ENCODE measurements at regions not wholly inside any gene's neighbourhood (a gene's known extent, or its start where the extent isn't known, plus 50 kb on each side); places are given as distances from the start of the nearest gene placed in this dataset.

DNA sequence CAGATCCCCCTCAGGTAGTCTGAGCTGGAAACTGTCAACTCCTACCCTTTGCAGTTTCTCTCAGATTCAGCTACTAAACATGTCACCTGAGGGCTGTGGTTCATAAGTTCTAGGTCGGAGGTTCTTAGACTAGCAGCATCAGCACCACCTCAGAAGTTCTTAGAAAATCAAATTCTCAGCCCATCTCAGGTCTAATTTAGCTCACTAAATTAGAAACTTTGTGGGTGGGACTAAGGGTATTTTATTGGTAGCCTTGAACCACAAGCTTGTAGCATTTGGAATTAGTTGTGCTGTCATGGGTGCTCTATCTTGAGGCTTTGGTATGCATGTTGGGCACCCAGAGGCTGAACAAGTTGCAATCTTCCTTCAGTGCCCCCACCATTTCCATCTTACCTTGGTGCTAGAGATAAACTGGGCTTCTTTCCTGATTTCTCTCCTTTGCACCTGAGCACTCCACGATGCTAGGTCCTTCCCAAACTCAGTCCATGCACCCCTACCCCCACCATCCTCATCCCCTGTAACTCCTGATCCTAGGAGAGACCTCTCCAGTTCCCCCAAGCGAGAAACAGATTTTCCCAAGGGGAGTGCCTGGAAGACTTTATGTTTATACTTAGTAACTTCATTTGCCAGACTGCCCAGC is 54.2 kb downstream of the S1PR1 start:
- no peak overlapping the region for H3K27ac ChIP-seq
- no peak for DNase-seq (ENCODE audit: low spot score in 2 of 2)
- 65% methylated on average over 3 of the region's 3 CpGs for WGBS
- H3K4me1 ChIP-seq, result peaks cover 6% of the 10 kb centered on the region
- no peaks in the 10 kb centered on the region for H3K9me3 ChIP-seq
- H3K4me3 ChIP-seq, result no peak overlapping the region
- no peaks in the 10 kb centered on the region for H3K27me3 ChIP-seq
- no peaks in the 10 kb centered on the region for H3K36me3 ChIP-seq
- TF ChIP-seq, protein P1, sequence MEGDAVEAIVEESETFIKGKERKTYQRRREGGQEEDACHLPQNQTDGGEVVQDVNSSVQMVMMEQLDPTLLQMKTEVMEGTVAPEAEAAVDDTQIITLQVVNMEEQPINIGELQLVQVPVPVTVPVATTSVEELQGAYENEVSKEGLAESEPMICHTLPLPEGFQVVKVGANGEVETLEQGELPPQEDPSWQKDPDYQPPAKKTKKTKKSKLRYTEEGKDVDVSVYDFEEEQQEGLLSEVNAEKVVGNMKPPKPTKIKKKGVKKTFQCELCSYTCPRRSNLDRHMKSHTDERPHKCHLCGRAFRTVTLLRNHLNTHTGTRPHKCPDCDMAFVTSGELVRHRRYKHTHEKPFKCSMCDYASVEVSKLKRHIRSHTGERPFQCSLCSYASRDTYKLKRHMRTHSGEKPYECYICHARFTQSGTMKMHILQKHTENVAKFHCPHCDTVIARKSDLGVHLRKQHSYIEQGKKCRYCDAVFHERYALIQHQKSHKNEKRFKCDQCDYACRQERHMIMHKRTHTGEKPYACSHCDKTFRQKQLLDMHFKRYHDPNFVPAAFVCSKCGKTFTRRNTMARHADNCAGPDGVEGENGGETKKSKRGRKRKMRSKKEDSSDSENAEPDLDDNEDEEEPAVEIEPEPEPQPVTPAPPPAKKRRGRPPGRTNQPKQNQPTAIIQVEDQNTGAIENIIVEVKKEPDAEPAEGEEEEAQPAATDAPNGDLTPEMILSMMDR (IDR thresholded peaks at IDR 0.05), result no peak
- TF ChIP-seq EP300 (IDR thresholded peaks at IDR 0.05) (no peak), POLR2AphosphoS5 (IDR thresholded peaks at IDR 0.05) (no peak), POLR2A (IDR thresholded peaks at IDR 0.05) (no peak)

- no peaks in the 10 kb centered on the region for H3K9me3 ChIP-seq
- no peaks in the 10 kb centered on the region for H3K27me3 ChIP-seq
- no peak overlapping the region for H3K27ac ChIP-seq
- no peaks in the 10 kb centered on the region for H3K36me3 ChIP-seq
- 46% methylated on average over 4 of the region's 4 CpGs for WGBS
- H3K4me3 ChIP-seq, result no peak overlapping the region
- TF ChIP-seq POLR2AphosphoS5 (IDR thresholded peaks at IDR 0.05) (no peak), POLR2A (IDR thresholded peaks at IDR 0.05) (no peak), EP300 (IDR thresholded peaks at IDR 0.05) (no peak)
- TF ChIP-seq, protein P1 (IDR thresholded peaks at IDR 0.05), result no peak
- DNase-seq (ENCODE audit: low spot score in 2 of 2), result no peak
- H3K4me1 ChIP-seq, result peaks cover 6% of the 10 kb centered on the region
These were observed 55.0 kb downstream of the S1PR1 start for GRCh38 chr1:101291562-101292380.

- Histone ChIP-seq H3K27ac (no peak overlapping the region), H3K36me3 (no peaks in the 10 kb centered on the region), H3K4me1 (peaks cover 4% of the 10 kb centered on the region), H3K9me3 (no peaks in the 10 kb centered on the region), H3K27me3 (peaks cover 3% of the 10 kb centered on the region), H3K4me3 (no peak overlapping the region)
- 84% methylated on average over 4 of the region's 4 CpGs for WGBS
- TF ChIP-seq POLR2A (IDR thresholded peaks at IDR 0.05) (no peak), EP300 (IDR thresholded peaks at IDR 0.05) (no peak), POLR2AphosphoS5 (IDR thresholded peaks at IDR 0.05) (no peak)
- TF ChIP-seq, protein P1 (IDR thresholded peaks at IDR 0.05), result no peak
- no peak for DNase-seq (ENCODE audit: low spot score in 2 of 2)
These were observed 56.7 kb downstream of the S1PR1 start for GRCh38 chr1:101293461-101294051.

DNA sequence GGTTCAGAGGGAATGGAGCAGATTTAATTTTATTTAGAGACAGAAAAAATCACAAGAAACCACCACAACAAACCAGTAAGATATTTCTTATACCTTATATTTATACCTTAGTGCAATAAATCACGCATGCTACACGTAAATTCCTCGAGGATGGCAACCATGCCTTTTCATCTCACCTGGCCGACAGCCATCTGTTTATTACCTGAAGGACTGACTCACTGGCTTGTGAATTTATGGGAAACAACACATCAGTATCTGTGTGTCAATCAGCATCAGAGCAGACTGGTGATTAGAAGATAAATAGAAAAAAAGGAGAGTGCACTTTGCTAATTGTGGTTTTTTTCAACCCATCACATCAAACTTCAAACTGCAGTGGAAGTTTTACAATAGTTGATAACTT is 58.4 kb downstream of the S1PR1 start:
- peaks cover 7% of the 10 kb centered on the region for H3K27me3 ChIP-seq
- TF ChIP-seq POLR2A (IDR thresholded peaks at IDR 0.05), result no peak
- TF ChIP-seq POLR2AphosphoS5 (IDR thresholded peaks at IDR 0.05), result no peak
- TF ChIP-seq, protein P1 (IDR thresholded peaks at IDR 0.05), result no peak
- no peak for TF ChIP-seq EP300 (IDR thresholded peaks at IDR 0.05)
- no peak for DNase-seq (ENCODE audit: low spot score in 2 of 2)
- H3K9me3 ChIP-seq, result no peaks in the 10 kb centered on the region
- H3K4me1 ChIP-seq, result peaks cover 3% of the 10 kb centered on the region
- no peaks in the 10 kb centered on the region for H3K36me3 ChIP-seq
- H3K4me3 ChIP-seq, result no peak overlapping the region
- no peak overlapping the region for H3K27ac ChIP-seq
- 35% methylated on average over 4 of the region's 4 CpGs for WGBS

DNA sequence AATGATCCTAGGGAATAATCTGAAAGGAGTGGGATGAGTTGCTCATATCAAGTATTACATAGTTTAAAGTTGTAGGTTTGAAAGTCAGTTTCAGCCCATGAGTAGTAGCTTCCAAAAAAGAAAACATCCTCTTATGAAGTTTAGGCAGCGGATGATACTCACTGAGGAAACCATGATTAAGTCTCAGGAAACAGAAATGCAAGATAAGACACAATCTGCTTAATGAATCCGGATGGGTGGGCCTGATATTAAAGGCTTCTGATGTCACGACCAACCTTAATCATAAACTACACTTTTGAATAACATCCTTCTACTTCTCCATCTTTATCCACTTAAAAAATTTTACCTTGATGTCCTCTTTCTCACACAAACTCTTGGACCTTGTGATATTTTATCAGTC is 61.8 kb downstream of the S1PR1 start:
- WGBS, result 77% methylated on average over 3 of the region's 3 CpGs
- Histone ChIP-seq H3K4me3 (no peak overlapping the region), H3K9me3 (no peaks in the 10 kb centered on the region), H3K27me3 (peaks cover 7% of the 10 kb centered on the region), H3K27ac (no peak overlapping the region), H3K36me3 (no peaks in the 10 kb centered on the region), H3K4me1 (no peaks in the 10 kb centered on the region)
- DNase-seq (ENCODE audit: low spot score in 2 of 2), result no peak
- TF ChIP-seq, protein P1 (IDR thresholded peaks at IDR 0.05), result no peak

Measured in suprapubic skin (tissue), 4 donors.